ENCODE measurements at regions not wholly inside any gene's neighbourhood (a gene's known extent, or its start where the extent isn't known, plus 50 kb on each side); places are given as distances from the start of the nearest gene placed in this dataset.
A peak's percentile ranks its signal among the peaks of the same experiment; 100 is the strongest.
"Not testable (repeated sequence)": the region's sequence is repeated elsewhere in the genome, so short reads cannot be mapped to it uniquely, and the experiment has no call there.

- ChIA-PET POLR2A (no interaction called here), CTCF (interaction anchor here (0.7 to 1.4 kb wide), 2 partner anchors 9 to 26 kb away, joined by 3 read pairs; no protein-coding TSS in a partner anchor)
- H3K9me3 ChIP-seq: no peaks in the 10 kb centered on the region
- H3K4me1 ChIP-seq: no peaks in the 10 kb centered on the region
- ATAC-seq (peak; percentile 59 to 92; a peak in 4 of 6 replicates), DNase-seq (ENCODE audit: low read depth in 1 of 2, low spot score in 1 of 2) (peak; percentile 25 to 42), FAIRE-seq (no peak)
- H3K4me3 ChIP-seq: no peak overlapping the region
- WGBS (ENCODE audit: missing lambda C conversion rate): 53% methylated on average over 7 of the region's 7 CpGs
- TF ChIP-seq KDM5A (IDR thresholded peaks at IDR 0.05): no peak
- TF ChIP-seq RAD21 (conservative IDR thresholded peaks at IDR 0.05 in 1 of 2, IDR thresholded peaks at IDR 0.05 in 1 of 2): peak; percentile 17 to 49; a peak in 2 of 5 replicates
- TF ChIP-seq MAX (IDR thresholded peaks at IDR 0.05): no peak
- TF ChIP-seq CEBPB (IDR thresholded peaks at IDR 0.05): peak in 1 of 2 experiments; percentile 41; a peak in 1 of 4 replicates
- peak; percentile 47 for TF ChIP-seq CTCF (IDR thresholded peaks at IDR 0.05)
- peak; percentile 40; the same call in 2 of the 3 replicates for TF ChIP-seq SMC3 (IDR thresholded peaks at IDR 0.05)
- no peak for TF ChIP-seq CHD2 (IDR thresholded peaks at IDR 0.05; ENCODE audit: low read length, partially characterized antibody)
- H3K27ac ChIP-seq: no peak overlapping the region
- H3K4me2 ChIP-seq: no peak overlapping the region
Observed at GRCh38 chr2:142286618-142287017, 155.8 kb upstream of the LRP1B start.

GRCh38 chr2:142285480-142285879 lies 154.7 kb upstream of the LRP1B start:
- Histone ChIP-seq H3K9me3 (no peaks in the 10 kb centered on the region), H3K4me2 (no peak overlapping the region), H3K27ac (no peak overlapping the region), H3K4me3 (no peak overlapping the region), H3K4me1 (no peaks in the 10 kb centered on the region)
- ATAC-seq (no peak), FAIRE-seq (no peak), DNase-seq (ENCODE audit: low read depth in 1 of 2, low spot score in 1 of 2) (no peak)
- ChIA-PET CTCF (no interaction called here), POLR2A (no interaction called here)
- WGBS (ENCODE audit: missing lambda C conversion rate): 68% methylated on average over 4 of the region's 4 CpGs
- TF ChIP-seq BHLHE40 (IDR thresholded peaks at IDR 0.05; ENCODE audit: low read depth, low read length): no peak
- TF ChIP-seq RAD21 (conservative IDR thresholded peaks at IDR 0.05 in 1 of 2, IDR thresholded peaks at IDR 0.05 in 1 of 2): no peak
- no peak for TF ChIP-seq FOSL2 (IDR thresholded peaks at IDR 0.05)
- no peak for TF ChIP-seq FOSL2 (CRISPR knock-in tag; IDR thresholded peaks at IDR 0.05)
- no peak for TF ChIP-seq HOXB5 (CRISPR knock-in tag; IDR thresholded peaks at IDR 0.05)

- H3K4me1 ChIP-seq; H3K9me3 ChIP-seq; ATAC-seq; FAIRE-seq; POLR2A ChIA-PET; CTCF ChIA-PET; H3K4me2 ChIP-seq; DNase-seq (ENCODE audit: low read depth in 1 of 2, low spot score in 1 of 2); H3K4me3 ChIP-seq; H3K27ac ChIP-seq: not testable (repeated sequence)
- WGBS (ENCODE audit: missing lambda C conversion rate): 70% methylated on average over 4 of the region's 4 CpGs
Observed at GRCh38 chr2:142284336-142284735, 153.5 kb upstream of the LRP1B start.

- POLR2A ChIA-PET: no interaction called here
- Histone ChIP-seq H3K4me2 (no peak overlapping the region), H3K27ac (no peak overlapping the region), H3K4me3 (no peak overlapping the region), H3K4me1 (no peaks in the 10 kb centered on the region), H3K9me3 (no peaks in the 10 kb centered on the region)
- no peak for DNase-seq (ENCODE audit: low read depth in 1 of 2, low spot score in 1 of 2)
- ATAC-seq: no peak
- WGBS (ENCODE audit: missing lambda C conversion rate): 28% methylated on average over 5 of the region's 5 CpGs
- no peak for FAIRE-seq
- TF ChIP-seq HMGXB4 (CRISPR knock-in tag; IDR thresholded peaks at IDR 0.05; ENCODE audit: borderline replicate concordance) (no peak), KDM5A (IDR thresholded peaks at IDR 0.05) (no peak), CBX2 (IDR thresholded peaks at IDR 0.05; ENCODE audit: borderline replicate concordance, low read depth) (no peak), RFX5 (IDR thresholded peaks at IDR 0.05) (no peak), HOXA7 (CRISPR knock-in tag; IDR thresholded peaks at IDR 0.05) (no peak), MAX (IDR thresholded peaks at IDR 0.05) (no peak), FOSB (CRISPR knock-in tag; IDR thresholded peaks at IDR 0.05) (no peak), ZFP36 (IDR thresholded peaks at IDR 0.05; ENCODE audit: borderline replicate concordance, partially characterized antibody) (no peak), MAZ (IDR thresholded peaks at IDR 0.05; ENCODE audit: borderline replicate concordance, low read depth, low read length) (no peak), SREBF2 (IDR thresholded peaks at IDR 0.05) (no peak), GATA3 (IDR thresholded peaks at IDR 0.05; ENCODE audit: borderline replicate concordance) (no peak), CHD2 (IDR thresholded peaks at IDR 0.05; ENCODE audit: low read length, partially characterized antibody) (no peak), CHD4 (IDR thresholded peaks at IDR 0.05; ENCODE audit: borderline replicate concordance) (no peak), POLR2A (IDR thresholded peaks at IDR 0.05; ENCODE audit: low read length) (no peak)
- CTCF ChIA-PET: no interaction called here
Observed at GRCh38 chr2:142280831-142281230, 150.0 kb upstream of the LRP1B start.

Data from A549 (cell line).